ENCODE measurements at regions not wholly inside any gene's neighbourhood (a gene's known extent, or its start where the extent isn't known, plus 50 kb on each side); places are given as distances from the start of the nearest gene placed in this dataset.

- TF ChIP-seq CTCF (conservative IDR thresholded peaks at IDR 0.05) (no peak), ZFX (IDR thresholded peaks at IDR 0.05) (no peak)
These were observed 123.7 kb upstream of the GJB5 start for GRCh38 chr1:34631126-34631525.
